MM.1S (cell line): ENCODE measurements at regions not wholly inside any gene's neighbourhood (a gene's known extent, or its start where the extent isn't known, plus 50 kb on each side); places are given as distances from the start of the nearest gene placed in this dataset.

Experiments
- DNase-seq: peaks from one replicate; pipeline ENCODE4 v3.0.0-alpha.2; 2015
- H2AFZ ChIP-seq: fragments of 300-600 bp; sonication (generic); 2 replicates; pipeline ENCODE4 v1.6.0; 2016; ENCODE audit warnings: antibody characterized with exemption, low read length
- H3F3A ChIP-seq: fragments of 300-600 bp; sonication (generic); 2 replicates; pipeline ENCODE4 v1.6.1; 2016; ENCODE audit warnings: mild to moderate bottlenecking, antibody characterized with exemption, low read length, moderate library complexity, mixed read lengths; ENCODE audit not compliant: insufficient read depth
- H3K27ac ChIP-seq: fragments of 300-600 bp; sonication (generic); 2 replicates; pipeline ENCODE4 v1.5.1; 2016; ENCODE audit warnings: mild to moderate bottlenecking, low read length
- H3K27me3 ChIP-seq: fragments of 300-600 bp; sonication (generic); replicated peaks from 2 replicates; pipeline ENCODE4 v1.6.0; 2016; ENCODE audit warnings: low read length; ENCODE audit not compliant: insufficient read depth
- H3K36me3 ChIP-seq: fragments of 300-600 bp; sonication (generic); replicated peaks from 2 replicates; pipeline ENCODE4 v1.6.1; 2016; ENCODE audit warnings: mild to moderate bottlenecking, low read length, mixed read lengths; ENCODE audit not compliant: insufficient read depth
- H3K4me1 ChIP-seq: fragments of 300-600 bp; sonication (generic); 2 replicates; pipeline ENCODE4 v1.6.1; 2016; ENCODE audit warnings: low read length, mixed read lengths
- H3K4me2 ChIP-seq: fragments of 300-600 bp; sonication (generic); 2 replicates; pipeline ENCODE4 v1.6.0; 2016; ENCODE audit warnings: low read depth, low read length
- H3K4me3 ChIP-seq: fragments of 300-600 bp; sonication (generic); 2 replicates; pipeline ENCODE4 v1.5.1; 2016; ENCODE audit warnings: low read length, mixed read lengths
- H3K79me2 ChIP-seq: fragments of 300-600 bp; sonication (generic); 2 replicates; pipeline ENCODE4 v1.6.1; 2016; ENCODE audit warnings: mixed run types, low read length, mixed read lengths
- H3K9ac ChIP-seq: fragments of 300-600 bp; sonication (generic); 2 replicates; pipeline ENCODE4 v1.6.1; 2016; ENCODE audit warnings: low read length, mixed read lengths
- H3K9me2 ChIP-seq: fragments of 300-600 bp; sonication (generic); replicated peaks from 2 replicates; pipeline ENCODE4 v1.6.1; 2016; ENCODE audit warnings: mild to moderate bottlenecking, low read length, mixed read lengths; ENCODE audit not compliant: insufficient read depth
- H3K9me3 ChIP-seq: fragments of 300-600 bp; sonication (generic); replicated peaks from 2 replicates; pipeline ENCODE4 v1.6.1; 2016; ENCODE audit warnings: mild to moderate bottlenecking, low read length, mixed read lengths; ENCODE audit not compliant: insufficient read depth
- H4K20me1 ChIP-seq: fragments of 300-600 bp; sonication (generic); 2 replicates; pipeline ENCODE4 v1.6.1; 2016; ENCODE audit warnings: mild to moderate bottlenecking, low read length, moderate library complexity, mixed read lengths; ENCODE audit not compliant: insufficient read depth
- EZH2 ChIP-seq: fragments of 300-600 bp; sonication (generic); optimal IDR thresholded peaks from 2 replicates; pipeline ENCODE3; 2017; ENCODE audit warnings: low read depth, mild to moderate bottlenecking, antibody characterized with exemption, low read length, mixed read lengths
- EZH2phosphoT487 ChIP-seq: fragments of 300-600 bp; sonication (generic); IDR thresholded peaks from 2 replicates; pipeline ENCODE4 v1.6.1; 2018; ENCODE audit warnings: antibody characterized with exemption, low read length
- TF ChIP-seq, protein P1 (sequence below): fragments of 300-600 bp; sonication (generic); IDR thresholded peaks from 2 replicates; pipeline ENCODE4 v1.5.1; 2016; ENCODE audit warnings: antibody characterized with exemption, low read length, mixed read lengths

DNA sequence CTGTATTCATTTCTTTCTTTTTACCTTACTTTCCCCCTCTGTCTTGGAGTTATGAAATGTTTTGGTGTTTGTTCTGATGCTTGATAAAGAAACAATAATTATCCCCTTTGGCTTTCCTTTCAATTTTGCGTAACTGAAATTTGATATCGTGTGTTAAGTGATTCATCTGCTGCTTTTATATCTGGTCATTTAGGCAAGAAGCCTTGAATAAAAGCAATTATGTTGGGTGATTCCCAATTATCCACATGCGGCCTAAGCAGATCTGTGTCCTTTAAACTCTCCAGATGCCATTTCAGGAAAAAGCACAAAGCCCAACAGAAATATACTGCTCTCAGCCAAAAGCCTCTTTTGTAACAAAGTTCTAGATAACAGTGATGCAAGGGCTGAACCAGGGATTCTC is 92.8 kb downstream of the TAF11L14 start:
- H3K27ac ChIP-seq = no peak overlapping the region
- H3K9me2 ChIP-seq = no peaks in the 10 kb centered on the region
- no peaks in the 10 kb centered on the region for H3K9me3 ChIP-seq
- TF ChIP-seq EZH2 (no peak), EZH2phosphoT487 (no peak)
- TF ChIP-seq, protein P1, sequence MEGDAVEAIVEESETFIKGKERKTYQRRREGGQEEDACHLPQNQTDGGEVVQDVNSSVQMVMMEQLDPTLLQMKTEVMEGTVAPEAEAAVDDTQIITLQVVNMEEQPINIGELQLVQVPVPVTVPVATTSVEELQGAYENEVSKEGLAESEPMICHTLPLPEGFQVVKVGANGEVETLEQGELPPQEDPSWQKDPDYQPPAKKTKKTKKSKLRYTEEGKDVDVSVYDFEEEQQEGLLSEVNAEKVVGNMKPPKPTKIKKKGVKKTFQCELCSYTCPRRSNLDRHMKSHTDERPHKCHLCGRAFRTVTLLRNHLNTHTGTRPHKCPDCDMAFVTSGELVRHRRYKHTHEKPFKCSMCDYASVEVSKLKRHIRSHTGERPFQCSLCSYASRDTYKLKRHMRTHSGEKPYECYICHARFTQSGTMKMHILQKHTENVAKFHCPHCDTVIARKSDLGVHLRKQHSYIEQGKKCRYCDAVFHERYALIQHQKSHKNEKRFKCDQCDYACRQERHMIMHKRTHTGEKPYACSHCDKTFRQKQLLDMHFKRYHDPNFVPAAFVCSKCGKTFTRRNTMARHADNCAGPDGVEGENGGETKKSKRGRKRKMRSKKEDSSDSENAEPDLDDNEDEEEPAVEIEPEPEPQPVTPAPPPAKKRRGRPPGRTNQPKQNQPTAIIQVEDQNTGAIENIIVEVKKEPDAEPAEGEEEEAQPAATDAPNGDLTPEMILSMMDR = no peak
- no peak for DNase-seq
- H4K20me1 ChIP-seq = no peaks in the 10 kb centered on the region
- H3K4me3 ChIP-seq = no peak overlapping the region
- no peak overlapping the region for H3K9ac ChIP-seq
- H3K27me3 ChIP-seq = no peaks in the 10 kb centered on the region
- no peaks in the 10 kb centered on the region for H3K4me1 ChIP-seq
- no peaks in the 10 kb centered on the region for H3K79me2 ChIP-seq
- no peak overlapping the region for H3K4me2 ChIP-seq
- H3F3A ChIP-seq = no peaks in the 10 kb centered on the region
- H2AFZ ChIP-seq = no peak overlapping the region
- no peaks in the 10 kb centered on the region for H3K36me3 ChIP-seq

GRCh38 chr5:17730421-17730820 is 96.2 kb downstream of the TAF11L14 start:
- no peaks in the 10 kb centered on the region for H4K20me1 ChIP-seq
- no peak for TF ChIP-seq EZH2
- TF ChIP-seq, protein P1 = no peak
- DNase-seq = no peak

GRCh38 chr5:17732351-17732923 is 98.2 kb downstream of the TAF11L14 start:
- Histone ChIP-seq H3K9me2 (no peaks in the 10 kb centered on the region), H4K20me1 (no peaks in the 10 kb centered on the region), H3K4me2 (no peak overlapping the region), H3K4me3 (no peak overlapping the region), H3K9me3 (no peaks in the 10 kb centered on the region), H3F3A (no peaks in the 10 kb centered on the region), H3K4me1 (no peaks in the 10 kb centered on the region), H3K27me3 (no peaks in the 10 kb centered on the region), H3K27ac (no peak overlapping the region), H3K79me2 (no peaks in the 10 kb centered on the region), H3K36me3 (no peaks in the 10 kb centered on the region), H3K9ac (no peak overlapping the region), H2AFZ (no peak overlapping the region)
- no peak for DNase-seq
- TF ChIP-seq, protein P1 = no peak
- TF ChIP-seq EZH2 = no peak
- no peak for TF ChIP-seq EZH2phosphoT487

More at GRCh38 chr5:17730421-17730820, 96.2 kb downstream of the TAF11L14 start:
- Histone ChIP-seq H3F3A (no peaks in the 10 kb centered on the region), H3K4me1 (no peaks in the 10 kb centered on the region), H3K9ac (no peak overlapping the region), H3K4me3 (no peak overlapping the region), H3K9me3 (no peaks in the 10 kb centered on the region), H3K4me2 (no peak overlapping the region), H3K36me3 (no peaks in the 10 kb centered on the region), H3K9me2 (no peaks in the 10 kb centered on the region), H3K27me3 (no peaks in the 10 kb centered on the region), H2AFZ (no peak overlapping the region), H3K27ac (no peak overlapping the region), H3K79me2 (no peaks in the 10 kb centered on the region)
